ENCODE measurements at regions not wholly inside any gene's neighbourhood (a gene's known extent, or its start where the extent isn't known, plus 50 kb on each side); places are given as distances from the start of the nearest gene placed in this dataset.

- WGBS: 82% methylated on average over 7 of the region's 7 CpGs
- Histone ChIP-seq H3K4me1 (ENCODE audit: control insufficient read depth, insufficient read depth, low read length) (no peaks in the 10 kb centered on the region), H3K27ac (ENCODE audit: low read length) (no peak overlapping the region), H3K4me3 (ENCODE audit: low read length) (no peak overlapping the region), H3K9me3 (ENCODE audit: control insufficient read depth, low read length) (no peaks in the 10 kb centered on the region), H3K27me3 (ENCODE audit: control insufficient read depth, insufficient read depth) (no peaks in the 10 kb centered on the region)
- ATAC-seq: no peak
- no peak for DNase-seq
- intact Hi-C loops (cut with DNase I): no loop called here
Measured at GRCh38 chr4:135316266-135316779, 1114.7 kb upstream of the PABPC4L start.

GRCh38 chr4:135290136-135290535 lies 1088.5 kb upstream of the PABPC4L start:
- DNase-seq: no peak
- ATAC-seq: no peak

DNA sequence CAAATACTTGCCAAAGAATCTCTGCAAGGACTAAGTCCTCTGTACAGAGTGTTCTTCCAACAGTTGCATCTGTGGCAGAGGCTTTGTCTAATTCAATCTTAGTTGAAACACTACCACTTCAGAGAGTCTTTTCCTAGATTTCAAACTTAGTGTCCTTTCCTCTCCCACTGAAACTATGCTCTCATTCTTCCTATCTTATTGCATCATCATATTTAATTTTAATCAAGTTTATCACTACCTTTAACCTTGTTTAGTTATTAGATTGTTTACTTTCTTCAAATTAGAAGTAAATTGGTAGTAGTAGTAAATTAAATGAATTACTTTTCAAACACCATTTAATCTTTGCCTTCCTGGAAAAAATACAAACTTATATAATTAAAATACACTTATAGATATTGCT lies 1082.3 kb upstream of the PABPC4L start:
- no peak overlapping the region for H3K27ac ChIP-seq (ENCODE audit: low read length)
- intact Hi-C loops (cut with DNase I): no loop called here

More at GRCh38 chr4:135290136-135290535, 1088.5 kb upstream of the PABPC4L start:
- Histone ChIP-seq H3K4me3 (ENCODE audit: low read length) (no peak overlapping the region), H3K4me1 (ENCODE audit: control insufficient read depth, insufficient read depth, low read length) (no peaks in the 10 kb centered on the region), H3K27ac (ENCODE audit: low read length) (no peak overlapping the region), H3K27me3 (ENCODE audit: control insufficient read depth, insufficient read depth) (no peaks in the 10 kb centered on the region), H3K9me3 (ENCODE audit: control insufficient read depth, low read length) (no peaks in the 10 kb centered on the region)
- WGBS: 52% methylated on average over 2 of the region's 2 CpGs
- intact Hi-C loops (cut with DNase I): no loop called here

DNA sequence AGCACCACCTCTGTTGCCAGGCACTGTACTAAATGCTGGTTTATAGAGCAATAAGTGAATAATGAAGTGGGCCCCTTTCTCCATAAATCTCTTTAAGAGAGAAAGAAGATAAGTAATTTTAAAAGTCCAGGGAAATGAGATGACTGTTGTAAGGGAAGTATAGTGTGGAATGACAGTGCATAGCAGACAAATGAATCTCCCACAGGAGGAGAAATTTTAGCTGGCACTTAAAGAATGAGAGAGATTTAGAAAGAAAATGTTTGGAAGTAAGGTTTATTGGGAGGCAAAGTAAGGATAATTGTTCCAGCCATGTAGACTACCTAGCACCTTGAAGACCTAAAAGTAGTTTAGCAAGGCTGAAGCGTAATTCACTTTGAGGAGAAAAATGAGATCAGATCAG lies 1081.1 kb upstream of the PABPC4L start:
- no peak for DNase-seq
- Histone ChIP-seq H3K27ac (ENCODE audit: low read length) (no peak overlapping the region), H3K27me3 (ENCODE audit: control insufficient read depth, insufficient read depth) (no peaks in the 10 kb centered on the region), H3K4me3 (ENCODE audit: low read length) (no peak overlapping the region), H3K9me3 (ENCODE audit: control insufficient read depth, low read length) (no peaks in the 10 kb centered on the region), H3K4me1 (ENCODE audit: control insufficient read depth, insufficient read depth, low read length) (no peaks in the 10 kb centered on the region)
- intact Hi-C loops (cut with DNase I): no loop called here
- WGBS: 83% methylated on average over 1 of the region's 1 CpG
- ATAC-seq: no peak

More for the DNA sequence above, 1082.3 kb upstream of the PABPC4L start:
- H3K4me3 ChIP-seq (ENCODE audit: low read length): no peak overlapping the region
- DNase-seq (no peak), ATAC-seq (no peak)
- H3K9me3 ChIP-seq (ENCODE audit: control insufficient read depth, low read length): no peaks in the 10 kb centered on the region
- H3K27me3 ChIP-seq (ENCODE audit: control insufficient read depth, insufficient read depth): no peaks in the 10 kb centered on the region
- H3K4me1 ChIP-seq (ENCODE audit: control insufficient read depth, insufficient read depth, low read length): no peaks in the 10 kb centered on the region

- no peak overlapping the region for H3K27ac ChIP-seq (ENCODE audit: low read length)
- 80% methylated on average over 3 of the region's 3 CpGs for WGBS
- no peaks in the 10 kb centered on the region for H3K9me3 ChIP-seq (ENCODE audit: control insufficient read depth, low read length)
- H3K27me3 ChIP-seq (ENCODE audit: control insufficient read depth, insufficient read depth): no peaks in the 10 kb centered on the region
- no peak for DNase-seq
- intact Hi-C loops (cut with DNase I): no loop called here
- H3K4me1 ChIP-seq (ENCODE audit: control insufficient read depth, insufficient read depth, low read length): no peaks in the 10 kb centered on the region
- no peak for ATAC-seq
- H3K4me3 ChIP-seq (ENCODE audit: low read length): no peak overlapping the region
Measured at GRCh38 chr4:135281230-135281629, 1079.6 kb upstream of the PABPC4L start.

GRCh38 chr4:135277980-135278315 lies 1076.4 kb upstream of the PABPC4L start:
- ATAC-seq (no peak), DNase-seq (no peak)
- Histone ChIP-seq H3K4me3 (ENCODE audit: low read length) (no peak overlapping the region), H3K4me1 (ENCODE audit: control insufficient read depth, insufficient read depth, low read length) (no peaks in the 10 kb centered on the region), H3K9me3 (ENCODE audit: control insufficient read depth, low read length) (no peaks in the 10 kb centered on the region), H3K27me3 (ENCODE audit: control insufficient read depth, insufficient read depth) (no peaks in the 10 kb centered on the region), H3K27ac (ENCODE audit: low read length) (no peak overlapping the region)
- 54% methylated on average over 2 of the region's 2 CpGs for WGBS
- intact Hi-C loops (cut with DNase I): no loop called here

GRCh38 chr4:135277068-135277979 lies 1075.7 kb upstream of the PABPC4L start:
- no peak overlapping the region for H3K4me3 ChIP-seq (ENCODE audit: low read length)
- H3K4me1 ChIP-seq (ENCODE audit: control insufficient read depth, insufficient read depth, low read length): no peaks in the 10 kb centered on the region
- 73% methylated on average over 5 of the region's 5 CpGs for WGBS
- H3K27ac ChIP-seq (ENCODE audit: low read length): no peak overlapping the region
- DNase-seq: no peak
- intact Hi-C loops (cut with DNase I): no loop called here
- H3K9me3 ChIP-seq (ENCODE audit: control insufficient read depth, low read length): no peaks in the 10 kb centered on the region
- ATAC-seq: no peak
- H3K27me3 ChIP-seq (ENCODE audit: control insufficient read depth, insufficient read depth): no peaks in the 10 kb centered on the region

DNA sequence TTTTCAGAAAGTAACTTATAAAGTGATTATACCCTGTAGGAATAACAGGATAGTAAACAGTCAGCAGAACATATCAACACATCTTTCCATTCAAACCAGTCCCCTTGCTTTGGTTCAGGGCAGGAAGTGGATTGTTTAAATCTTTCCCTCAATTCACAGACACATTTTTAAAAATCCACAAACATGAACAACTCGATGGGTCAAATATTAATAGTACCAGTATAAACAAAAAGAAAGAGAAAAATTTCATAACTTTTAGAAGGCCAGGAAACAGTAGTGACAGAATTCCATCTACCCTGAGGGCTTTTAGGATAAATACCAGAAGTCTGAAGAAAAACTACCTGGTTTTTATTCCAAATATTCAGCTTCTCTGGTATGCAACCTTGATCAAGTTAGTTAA lies 1072.8 kb upstream of the PABPC4L start:
- Histone ChIP-seq H3K4me1 (ENCODE audit: control insufficient read depth, insufficient read depth, low read length) (no peaks in the 10 kb centered on the region), H3K9me3 (ENCODE audit: control insufficient read depth, low read length) (no peaks in the 10 kb centered on the region), H3K27me3 (ENCODE audit: control insufficient read depth, insufficient read depth) (no peaks in the 10 kb centered on the region), H3K4me3 (ENCODE audit: low read length) (no peak overlapping the region), H3K27ac (ENCODE audit: low read length) (no peak overlapping the region)
- intact Hi-C loops (cut with DNase I): no loop called here
- WGBS: 43% methylated on average over 1 of the region's 1 CpG
- ATAC-seq: no peak
- no peak for DNase-seq

- H3K27me3 ChIP-seq (ENCODE audit: control insufficient read depth, insufficient read depth): no peaks in the 10 kb centered on the region
- DNase-seq (no peak), ATAC-seq (no peak)
- no peak overlapping the region for H3K4me3 ChIP-seq (ENCODE audit: low read length)
- H3K4me1 ChIP-seq (ENCODE audit: control insufficient read depth, insufficient read depth, low read length): no peaks in the 10 kb centered on the region
- 83% methylated on average over 7 of the region's 7 CpGs for WGBS
- H3K27ac ChIP-seq (ENCODE audit: low read length): no peak overlapping the region
- no peaks in the 10 kb centered on the region for H3K9me3 ChIP-seq (ENCODE audit: control insufficient read depth, low read length)
- intact Hi-C loops (cut with DNase I): no loop called here
Measured at GRCh38 chr4:135269125-135269890, 1067.7 kb upstream of the PABPC4L start.

DNA sequence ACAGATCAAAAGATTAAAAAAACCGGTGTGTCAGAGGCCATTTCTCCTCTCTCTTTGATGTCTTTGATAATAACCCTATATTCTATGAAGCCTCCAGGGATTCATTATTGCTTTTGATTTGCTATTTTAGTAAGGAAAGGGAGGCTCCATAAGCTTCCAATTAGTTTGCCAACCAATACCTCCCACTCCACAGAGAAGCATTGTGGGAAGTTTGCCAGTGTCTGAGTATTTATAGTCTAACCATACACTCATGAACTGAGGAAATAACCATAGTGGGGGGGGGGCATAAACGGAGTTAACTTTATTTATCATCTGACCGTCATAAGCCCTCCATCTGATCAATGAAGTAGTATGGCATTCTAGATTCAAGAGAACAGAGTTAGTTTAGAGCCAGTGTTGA lies 1066.8 kb upstream of the PABPC4L start:
- WGBS: 65% methylated on average over 3 of the region's 3 CpGs
- ATAC-seq: no peak

GRCh38 chr4:135267148-135267865 lies 1065.7 kb upstream of the PABPC4L start:
- no peaks in the 10 kb centered on the region for H3K9me3 ChIP-seq (ENCODE audit: control insufficient read depth, low read length)
- intact Hi-C loops (cut with DNase I): no loop called here
- H3K4me3 ChIP-seq (ENCODE audit: low read length): no peak overlapping the region
- H3K4me1 ChIP-seq (ENCODE audit: control insufficient read depth, insufficient read depth, low read length): no peaks in the 10 kb centered on the region
- ATAC-seq (no peak), DNase-seq (no peak)
- H3K27ac ChIP-seq (ENCODE audit: low read length): no peak overlapping the region
- WGBS: 64% methylated on average over 13 of the region's 13 CpGs
- H3K27me3 ChIP-seq (ENCODE audit: control insufficient read depth, insufficient read depth): no peaks in the 10 kb centered on the region

More for the DNA sequence above, 1066.8 kb upstream of the PABPC4L start:
- no peaks in the 10 kb centered on the region for H3K4me1 ChIP-seq (ENCODE audit: control insufficient read depth, insufficient read depth, low read length)
- H3K9me3 ChIP-seq (ENCODE audit: control insufficient read depth, low read length): no peaks in the 10 kb centered on the region
- no peaks in the 10 kb centered on the region for H3K27me3 ChIP-seq (ENCODE audit: control insufficient read depth, insufficient read depth)
- H3K4me3 ChIP-seq (ENCODE audit: low read length): no peak overlapping the region
- H3K27ac ChIP-seq (ENCODE audit: low read length): no peak overlapping the region
- intact Hi-C loops (cut with DNase I): no loop called here
- no peak for DNase-seq

Measured in right cardiac atrium (tissue), 5 donors.